Stimulated activated CD4-positive, alpha-beta T cell treated with anti-CD3 and anti-CD28 coated beads, TNF-alpha, amount 100 ng/mL, for 48 hours (primary cell): ENCODE measurements at regions not wholly inside any gene's neighbourhood (a gene's known extent, or its start where the extent isn't known, plus 50 kb on each side); places are given as distances from the start of the nearest gene placed in this dataset.
"Not testable (repeated sequence)": the region's sequence is repeated elsewhere in the genome, so short reads cannot be mapped to it uniquely, and the experiment has no call there.

Source experiments
- DNase-seq, 3 donors: peaks; one replicate each; pipeline ENCODE4 v3.0.0-alpha.2; 2020; ENCODE audit warnings: low read depth in 3 of 3

DNA sequence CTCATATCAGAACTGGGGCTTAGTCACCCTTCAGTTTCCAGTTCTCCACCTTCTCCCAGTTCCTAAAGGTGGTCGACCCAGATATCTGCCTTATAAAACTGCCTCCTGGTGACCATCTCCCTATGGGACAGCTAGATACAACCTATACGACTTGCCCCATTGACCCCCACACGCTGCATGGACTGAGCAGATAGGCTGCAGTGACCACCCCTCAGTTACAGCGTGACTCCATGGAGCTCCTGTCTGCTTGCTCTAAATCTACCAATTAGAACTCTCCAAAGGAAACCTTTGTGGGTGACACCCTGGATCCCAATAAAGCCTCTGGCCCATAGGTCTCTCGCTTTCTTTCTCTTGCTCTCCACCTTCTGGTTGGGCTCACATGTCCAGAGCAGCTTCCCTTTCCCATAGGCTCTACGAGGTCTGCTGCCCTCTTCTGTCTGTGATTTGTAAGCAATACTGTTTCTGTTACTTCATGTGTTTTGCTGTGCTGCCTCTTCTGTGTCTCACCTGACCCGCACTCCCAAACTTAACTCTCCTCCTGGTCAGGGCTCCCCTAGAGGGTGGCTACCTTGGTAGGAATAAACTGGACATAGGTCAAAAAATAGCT is 971.3 kb upstream of the FAM98A start:
- DNase-seq, result no peak

DNA sequence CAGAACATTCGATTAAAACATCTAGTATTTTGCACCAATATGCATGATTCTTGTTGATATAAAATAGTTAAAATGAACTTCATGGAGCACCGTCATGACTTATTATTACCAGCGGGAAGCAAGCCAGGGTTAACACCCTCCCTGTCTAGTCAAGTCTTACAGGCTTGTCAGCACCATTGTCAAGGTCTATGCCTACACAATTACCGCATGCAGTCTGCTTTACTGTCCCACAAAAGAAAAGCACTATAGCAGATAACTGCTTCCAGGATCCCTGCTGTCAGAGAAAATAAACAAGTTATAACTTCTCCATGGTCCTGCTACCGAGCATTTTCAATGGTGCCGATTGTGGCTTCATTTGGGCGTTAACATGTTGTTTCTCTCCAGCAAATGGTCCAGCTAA is 968.0 kb upstream of the FAM98A start:
- DNase-seq, result no peak

DNA sequence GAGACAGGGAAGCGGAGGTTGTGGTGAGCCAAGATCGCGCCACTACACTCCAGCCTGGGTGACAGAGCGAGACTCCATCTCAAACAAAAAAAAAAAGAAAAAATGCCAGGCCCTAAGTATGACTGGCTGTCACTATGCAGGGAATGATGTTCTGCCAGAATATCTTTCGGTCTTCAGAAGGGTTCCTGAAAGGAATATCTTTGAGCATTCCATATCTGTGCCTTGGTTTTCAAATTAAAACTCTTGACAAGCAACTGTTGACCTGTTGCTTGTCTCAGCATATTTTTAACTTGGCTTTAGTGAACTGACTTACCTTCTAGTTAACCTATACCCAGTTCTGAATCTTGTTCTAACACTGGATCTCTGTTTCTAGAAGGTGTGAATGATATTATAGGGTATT is 953.2 kb upstream of the FAM98A start:
- no peak for DNase-seq

DNA sequence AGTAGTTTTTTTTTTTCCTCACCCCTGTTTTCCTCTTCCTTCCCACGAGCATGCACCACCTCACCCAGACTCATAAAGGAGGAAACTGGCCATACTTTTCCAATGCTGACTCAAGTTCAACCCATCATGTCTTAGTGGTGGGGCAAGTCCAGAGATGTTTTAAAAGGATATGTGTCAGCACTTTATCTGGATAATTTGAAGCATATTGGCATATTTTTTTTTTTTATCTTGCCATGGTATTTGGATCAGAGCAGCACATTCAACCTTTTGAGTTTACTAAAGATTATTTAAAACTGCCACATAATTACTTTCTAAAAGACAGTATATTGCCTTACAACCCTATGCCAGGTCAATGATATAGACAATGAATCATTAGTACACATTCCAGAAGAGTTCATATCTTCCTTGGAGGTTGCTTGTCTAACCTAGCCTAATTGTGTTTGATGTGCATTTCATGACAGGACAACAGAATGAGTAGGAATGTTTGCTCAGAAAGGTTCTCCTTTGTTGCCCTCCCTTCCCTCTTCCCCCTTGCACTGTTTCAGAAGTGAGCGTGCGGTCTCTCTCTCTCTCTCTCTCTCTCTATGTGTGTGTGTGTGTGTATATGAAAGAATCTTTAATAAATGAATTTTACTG is 950.7 kb upstream of the FAM98A start:
- DNase-seq, result no peak

DNA sequence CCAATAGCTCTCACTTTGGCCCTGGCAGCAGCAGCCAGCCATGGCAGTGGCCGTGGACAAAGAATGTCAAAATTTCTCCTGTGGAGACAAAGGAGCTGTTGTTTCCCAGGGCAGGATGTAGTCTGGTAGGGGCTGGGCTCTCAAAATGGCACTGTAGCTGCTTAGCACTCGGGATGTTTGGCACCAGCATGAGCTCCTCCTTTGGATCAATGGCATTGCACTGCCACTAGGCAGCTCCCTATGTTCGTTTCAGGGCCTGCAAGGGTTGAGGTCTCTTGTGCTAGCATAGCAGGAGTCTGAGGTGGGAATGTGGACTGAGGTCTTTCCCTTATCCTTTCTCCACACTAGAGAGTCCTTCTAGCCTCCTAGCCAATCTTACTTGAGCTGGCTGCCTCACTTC is 948.8 kb upstream of the FAM98A start:
- DNase-seq, result no peak

DNA sequence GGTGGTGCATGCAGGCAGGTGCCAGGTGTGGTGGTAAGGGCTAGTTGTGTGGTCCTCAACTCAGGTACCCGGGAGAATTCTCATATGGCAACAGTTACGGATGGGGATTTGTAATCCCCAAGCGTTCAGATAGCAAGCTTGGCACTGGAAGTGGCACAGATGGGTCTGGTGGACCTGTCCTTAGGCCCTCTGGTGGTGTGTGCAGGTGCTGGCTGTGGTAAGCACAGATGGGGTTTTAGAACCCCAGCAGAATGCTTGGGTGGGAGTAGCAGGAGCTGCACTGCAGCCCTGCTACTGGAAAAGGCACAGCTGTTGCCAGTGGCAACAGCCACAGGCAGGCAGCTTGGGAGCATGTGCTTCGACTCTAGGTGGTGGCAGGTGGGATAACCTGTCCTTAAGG is 948.2 kb upstream of the FAM98A start:
- DNase-seq, result no peak

DNA sequence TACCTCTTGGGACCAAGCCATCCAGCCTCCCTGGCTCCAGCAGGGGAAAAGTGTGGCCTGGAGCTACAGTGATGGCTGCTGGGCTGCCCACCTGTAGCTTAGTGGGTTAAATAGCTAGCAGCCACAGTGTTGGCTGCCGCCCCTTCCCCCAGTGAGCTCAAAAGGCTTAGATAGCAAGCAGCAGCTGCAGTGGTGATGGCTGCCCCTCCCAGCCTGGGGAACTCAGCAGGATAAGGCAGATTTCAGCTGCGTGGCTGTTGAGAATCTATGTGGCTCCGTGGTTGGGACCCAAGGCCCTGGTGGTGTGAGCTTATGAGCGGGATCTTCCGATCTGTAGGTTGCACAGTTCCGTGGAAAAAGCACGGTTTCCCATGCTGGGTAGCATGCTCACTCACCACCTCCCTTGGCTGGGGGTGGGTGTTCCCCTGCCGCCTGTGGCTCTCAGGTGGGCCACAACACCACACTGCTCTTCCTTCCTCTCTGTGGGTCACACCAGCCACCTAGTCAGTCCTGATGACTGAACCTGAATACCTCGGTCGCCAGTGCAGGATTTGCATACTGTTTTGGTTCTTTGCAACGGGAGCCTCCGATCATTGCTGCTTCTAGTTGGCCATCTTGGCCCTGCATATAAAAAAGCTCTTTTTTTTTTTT is 946.5 kb upstream of the FAM98A start:
- no peak for DNase-seq

DNA sequence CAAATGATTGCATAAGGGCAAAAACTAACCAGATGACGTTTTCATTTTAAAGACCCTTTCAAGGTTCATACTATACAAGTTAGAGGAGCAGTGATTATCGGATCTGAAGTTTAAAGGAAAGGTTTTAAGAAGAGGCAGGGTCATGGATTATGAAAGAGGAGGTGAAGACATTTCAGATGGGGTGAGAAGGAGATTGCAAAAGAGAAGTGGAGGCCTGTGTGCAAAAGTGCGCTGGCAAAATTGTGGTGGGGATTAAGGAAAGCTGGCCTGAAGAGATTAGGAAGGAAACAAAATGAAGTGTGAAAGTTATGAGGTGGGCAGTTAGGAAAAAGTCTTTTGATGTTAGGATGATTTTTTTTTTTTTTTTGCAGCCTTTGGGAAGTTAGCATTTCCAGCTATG is 935.7 kb upstream of the FAM98A start:
- no peak for DNase-seq

DNA sequence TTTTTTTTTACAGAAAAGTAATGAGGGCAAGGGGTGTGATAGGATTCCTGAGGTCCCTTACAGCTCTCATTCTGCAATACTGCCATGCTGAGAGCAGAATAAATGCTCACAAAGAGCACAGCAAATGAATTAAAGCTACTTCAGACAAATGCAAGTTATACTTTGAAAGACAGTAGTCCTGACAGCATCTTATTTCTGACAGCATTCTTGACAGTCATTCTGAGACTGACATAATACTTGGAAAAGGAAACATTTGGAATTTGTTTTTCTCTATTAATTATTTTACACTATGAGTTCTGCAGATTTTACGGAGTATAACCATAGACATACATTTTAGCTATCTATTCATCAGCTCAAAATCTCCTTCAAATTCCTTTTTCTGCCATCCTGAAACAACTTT is 935.2 kb upstream of the FAM98A start:
- no peak for DNase-seq

DNA sequence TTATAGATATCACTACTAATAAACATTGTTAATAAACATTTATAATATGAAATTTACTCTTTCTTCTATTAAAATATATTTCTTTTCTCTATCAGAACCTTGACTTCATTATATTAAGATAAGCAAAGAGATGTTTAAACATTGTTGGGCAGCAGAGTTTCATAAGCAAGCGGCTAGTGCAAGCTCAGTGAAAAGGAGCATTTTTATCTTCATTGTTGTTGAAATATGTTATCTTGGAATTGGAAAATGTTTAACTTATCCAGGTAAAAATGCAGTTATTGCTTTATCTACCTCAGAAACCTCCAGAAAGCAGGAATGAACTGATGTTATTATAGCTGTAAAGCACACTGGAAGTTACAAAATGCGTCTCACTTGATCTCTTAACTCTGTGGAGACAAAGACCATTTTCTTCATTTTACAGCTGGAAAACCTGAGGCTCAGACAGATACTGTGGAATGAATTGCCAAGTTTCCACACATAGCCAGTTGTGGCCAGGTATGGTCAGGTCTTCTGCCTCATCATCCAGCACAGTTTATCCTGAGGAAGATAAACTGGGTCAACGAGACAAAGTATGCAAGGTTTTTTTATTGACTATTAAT is 934.6 kb upstream of the FAM98A start:
- no peak for DNase-seq

DNA sequence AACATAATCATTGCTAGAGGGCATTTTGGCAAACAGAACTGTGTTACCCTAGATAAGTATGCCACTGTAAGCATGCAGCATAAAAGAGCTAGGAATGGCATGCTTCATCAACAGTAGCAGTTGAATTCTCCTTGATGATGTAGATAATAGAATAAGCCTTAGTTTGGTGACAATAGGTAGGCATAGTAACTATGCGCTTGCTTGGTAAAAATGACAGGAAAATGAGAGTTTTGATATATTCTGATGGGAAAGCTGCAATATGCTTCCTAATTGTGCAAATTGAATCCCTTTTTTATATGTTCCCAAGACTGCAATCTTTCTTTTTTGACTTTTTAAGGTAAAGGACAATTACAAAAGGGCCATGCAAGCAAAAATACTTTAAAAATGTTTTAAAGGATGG is 930.9 kb upstream of the FAM98A start:
- DNase-seq, result no peak

DNA sequence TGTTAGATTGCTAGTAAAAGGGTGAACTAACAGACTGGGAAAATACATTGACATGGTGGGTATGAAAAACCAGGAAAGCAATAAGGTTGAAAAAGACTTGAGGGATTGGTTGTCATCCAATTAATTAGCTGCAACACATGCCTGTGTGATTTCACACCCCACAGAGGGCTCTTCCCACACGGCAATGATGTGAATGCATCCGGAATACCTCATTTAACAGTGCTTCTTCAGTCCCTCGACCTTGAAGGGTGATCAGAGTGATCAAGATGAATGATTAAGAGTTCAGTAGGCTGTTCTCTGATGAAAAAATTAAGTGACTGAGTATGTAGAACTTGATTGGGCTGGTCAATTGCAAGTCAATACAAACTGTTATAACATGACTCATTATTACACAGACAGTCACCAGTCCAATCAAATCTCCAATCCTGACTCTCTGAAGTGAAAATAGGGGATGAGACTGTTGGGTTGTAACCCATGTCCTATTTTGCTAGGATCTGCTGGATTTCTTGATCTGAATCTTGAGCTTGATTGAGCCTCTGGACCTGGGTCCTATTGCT is 924.9 kb upstream of the FAM98A start:
- no peak for DNase-seq

DNA sequence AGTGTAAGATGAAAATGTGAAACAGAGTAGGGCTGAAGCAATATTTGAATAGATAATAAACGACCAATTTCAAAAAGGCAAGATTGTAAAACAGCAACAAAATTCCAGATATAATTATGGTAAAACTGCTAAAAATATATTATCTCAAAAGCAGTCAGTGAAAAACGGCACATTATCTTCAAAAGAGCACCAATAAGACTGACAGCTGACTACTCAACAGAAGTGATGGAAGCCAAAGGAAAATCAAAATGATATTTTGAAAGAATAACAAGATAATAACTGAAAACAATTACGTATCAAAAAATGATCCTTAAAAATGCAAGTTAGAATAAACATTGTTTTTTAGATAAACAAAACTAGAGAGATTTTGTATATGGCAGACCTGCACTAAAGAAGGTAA is 920.6 kb upstream of the FAM98A start:
- no peak for DNase-seq

DNA sequence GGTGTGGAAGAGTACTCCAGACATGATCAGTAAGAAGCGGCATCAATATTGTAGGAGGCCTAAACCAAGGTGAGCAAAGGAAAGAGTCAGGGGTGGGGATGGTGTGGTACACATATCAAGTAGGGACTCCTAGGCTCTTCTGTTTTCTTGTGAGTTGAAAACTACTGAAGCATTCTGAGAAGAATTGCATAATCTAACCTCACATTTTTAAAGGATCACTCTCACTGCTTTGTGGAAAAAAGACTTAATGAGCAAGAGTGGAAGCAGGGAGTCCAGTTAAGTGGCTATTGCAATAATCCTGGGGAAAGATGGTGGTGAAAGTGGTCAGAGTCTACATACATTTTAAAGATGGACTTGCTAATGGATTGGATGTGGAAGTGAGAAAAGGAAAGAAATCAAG is 899.5 kb upstream of the FAM98A start:
- DNase-seq, result no peak

DNA sequence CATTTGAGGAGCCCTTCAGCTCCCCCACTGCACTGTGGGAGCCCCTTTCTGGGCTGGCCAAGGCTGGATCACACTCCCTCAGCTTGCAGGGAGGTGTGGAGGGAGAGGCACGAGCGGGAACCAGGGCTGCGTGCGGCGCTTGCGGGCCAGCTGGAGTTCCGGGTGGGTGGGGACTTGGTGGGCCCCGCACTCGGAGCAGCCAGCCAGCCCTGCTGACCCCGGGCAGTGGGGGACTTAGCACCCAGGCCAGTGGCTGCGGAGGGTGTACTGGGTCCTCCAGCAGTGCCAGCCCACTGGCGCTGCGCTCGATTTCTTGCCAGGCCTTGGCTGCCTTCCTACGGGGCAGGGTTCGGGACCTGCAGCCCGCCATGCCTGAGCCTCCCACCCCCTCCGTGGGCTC is 895.1 kb upstream of the FAM98A start:
- not testable (repeated sequence) for DNase-seq

DNA sequence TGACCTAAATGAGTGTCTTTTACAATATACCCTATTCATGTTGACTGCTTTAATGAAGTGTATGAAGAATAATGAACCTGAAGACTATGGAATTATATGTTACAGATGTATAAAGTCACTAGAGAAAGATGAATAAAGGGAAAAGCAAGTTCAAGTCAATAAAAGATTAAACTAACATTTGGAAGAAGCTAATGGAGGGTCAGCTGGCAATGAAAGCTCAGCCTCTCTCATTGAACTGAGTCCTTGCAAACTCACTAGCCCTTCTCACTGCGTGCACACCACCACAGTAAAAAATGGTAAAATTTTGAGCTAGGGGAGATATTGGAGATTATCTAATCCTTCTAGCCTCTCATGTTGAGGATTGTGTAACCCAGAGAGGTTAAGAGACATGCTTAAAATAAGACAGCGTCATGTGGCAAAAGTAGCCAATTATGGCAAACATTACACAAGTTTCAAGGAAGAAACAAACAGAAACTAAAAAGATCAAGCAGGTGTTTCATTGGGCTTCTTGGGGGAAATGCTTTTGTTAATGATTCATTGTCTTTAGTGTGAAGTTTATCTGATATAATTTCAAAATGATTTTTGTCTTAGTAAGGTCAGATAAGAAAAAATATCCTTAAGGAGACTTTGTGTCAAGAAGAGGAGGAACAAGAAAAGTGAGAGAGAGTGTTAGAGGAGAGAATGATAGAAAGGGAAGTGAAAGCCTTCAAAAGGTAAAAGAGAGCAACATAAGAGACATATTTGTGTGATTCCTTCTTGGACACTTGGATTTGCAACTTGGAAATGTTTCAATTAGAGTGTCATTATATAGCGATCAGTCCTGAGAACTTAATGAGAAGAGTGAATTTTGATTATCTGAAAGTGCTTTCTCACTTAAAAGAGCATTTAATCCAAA is 893.7 kb upstream of the FAM98A start:
- no peak for DNase-seq

DNA sequence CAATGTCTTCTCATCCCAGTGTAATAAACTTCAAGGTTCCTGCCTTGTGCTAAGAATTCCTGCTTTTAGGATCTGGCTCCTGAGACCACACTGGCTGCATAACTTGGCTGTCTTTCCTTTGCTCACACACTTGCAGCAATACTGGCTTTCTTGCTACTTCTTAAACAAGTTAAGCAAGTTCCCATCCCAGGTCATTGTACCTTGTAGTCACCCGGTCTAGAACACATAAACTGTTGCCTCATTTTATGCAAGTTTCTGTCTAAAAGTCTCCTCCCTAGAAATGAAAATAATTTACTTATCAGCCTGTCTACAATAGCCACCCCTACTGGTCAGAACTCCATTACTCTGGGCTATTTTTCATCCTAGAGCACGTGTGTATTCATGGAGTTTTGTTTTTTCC is 887.9 kb upstream of the FAM98A start:
- DNase-seq, result no peak

DNA sequence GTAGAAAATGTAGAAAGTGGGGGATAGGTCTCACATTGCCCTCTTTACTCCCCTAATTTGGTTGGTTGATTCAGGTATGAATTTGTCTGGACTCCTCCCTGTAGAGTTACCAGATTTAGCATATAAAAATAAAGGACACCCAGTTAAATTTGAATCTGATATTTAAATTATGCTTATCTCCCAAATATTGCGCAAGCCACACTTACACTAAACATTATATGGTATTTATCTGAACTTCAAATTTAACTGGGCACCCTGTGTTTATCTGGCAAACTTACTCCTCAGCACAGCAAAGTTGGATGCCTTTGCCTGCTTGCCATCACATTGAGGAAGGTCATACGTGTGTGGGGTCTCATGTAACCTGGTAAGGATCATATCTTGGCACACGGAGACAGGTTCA is 882.4 kb upstream of the FAM98A start:
- DNase-seq, result no peak

DNA sequence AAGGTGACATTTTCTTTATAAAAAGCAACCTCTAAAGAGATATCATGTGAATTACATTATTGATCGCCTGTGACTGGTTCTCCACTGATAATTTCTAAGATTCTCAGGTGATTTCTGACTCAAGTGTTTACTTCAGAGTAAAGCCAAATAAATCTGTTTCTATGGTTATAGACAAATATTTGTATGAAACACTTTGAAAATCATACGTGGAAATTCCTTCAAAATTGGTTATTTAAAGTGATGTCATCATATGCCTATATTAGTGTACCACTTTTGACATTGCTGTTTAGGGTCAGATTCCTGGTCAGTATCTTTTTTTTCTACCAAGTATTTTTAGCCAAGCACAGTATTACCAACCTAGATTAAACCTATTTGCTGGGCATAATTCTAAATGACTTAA is 881.3 kb upstream of the FAM98A start:
- no peak for DNase-seq

DNA sequence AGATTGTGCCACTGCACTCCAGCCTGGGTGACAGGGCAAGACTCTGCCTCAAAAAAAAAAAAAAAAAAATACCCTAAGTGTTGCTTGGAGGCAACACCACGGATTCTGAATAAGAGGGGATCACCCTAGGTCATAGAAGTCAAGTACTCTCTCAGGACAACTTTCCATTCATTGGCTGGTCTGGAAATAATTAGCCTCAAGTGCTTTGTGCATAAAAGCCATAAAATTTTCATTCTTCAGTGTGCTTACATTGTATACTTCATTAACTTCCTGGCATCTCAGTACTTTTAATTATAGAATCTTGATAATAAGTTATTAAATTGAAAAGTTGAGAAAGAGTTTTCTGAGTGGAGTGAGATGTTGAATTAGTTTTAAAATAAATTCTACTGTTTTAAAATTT is 876.1 kb upstream of the FAM98A start:
- DNase-seq, result no peak

DNA sequence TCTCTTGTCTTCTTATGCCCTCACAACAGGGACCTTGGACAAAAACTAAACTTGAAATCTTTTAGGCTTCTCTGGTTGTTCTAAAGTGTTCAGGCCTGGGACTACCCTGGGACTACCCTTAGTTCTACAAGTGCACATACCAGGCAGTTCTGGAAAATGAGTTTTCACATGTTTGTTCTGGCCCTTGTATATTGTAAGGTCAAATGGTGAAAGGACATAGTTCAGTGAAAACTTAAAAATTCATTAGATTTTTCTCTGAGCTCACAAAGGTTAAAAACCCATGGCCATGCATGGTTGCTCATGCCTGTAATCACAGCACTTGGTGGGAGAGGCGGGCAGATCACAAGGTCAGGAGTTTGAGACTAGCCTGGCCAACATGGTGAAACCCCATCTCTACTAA is 875.5 kb upstream of the FAM98A start:
- no peak for DNase-seq

DNA sequence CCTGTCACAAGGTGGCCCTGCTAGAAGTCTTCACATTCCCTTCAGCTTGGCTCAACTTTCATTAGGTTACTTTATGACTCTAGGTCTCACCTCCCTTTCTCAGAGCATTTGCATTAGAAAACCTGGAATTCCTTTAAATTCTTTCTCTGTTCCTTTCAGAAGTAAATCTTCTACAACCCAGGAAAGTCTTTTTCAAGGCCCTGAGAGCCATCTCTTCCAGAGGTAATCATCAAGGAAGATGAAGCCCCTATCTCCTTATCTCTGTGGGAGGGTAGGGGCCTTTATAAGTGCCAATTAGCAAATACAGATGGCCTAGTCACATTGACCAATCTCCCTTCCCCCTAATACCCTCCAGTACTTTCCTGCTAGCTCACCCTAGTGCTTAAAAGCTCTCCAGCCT is 848.0 kb upstream of the FAM98A start:
- no peak for DNase-seq
